Sigmoid colon (tissue), 4 donors: ENCODE measurements at regions not wholly inside any gene's neighbourhood (a gene's known extent, or its start where the extent isn't known, plus 50 kb on each side); places are given as distances from the start of the nearest gene placed in this dataset.

Source experiments
- CTCF ChIP-seq, 4 experiments: fragments of 450-650 bp in 3 of 4; fragments of 200-600 bp in 1 of 4; IDR thresholded peaks; one replicate each; pipeline ENCODE4 v1.5.1; 2016 to 2019; ENCODE audit warnings: antibody characterized with exemption in 4 of 4, mild to moderate bottlenecking in 3 of 4, moderate library complexity in 2 of 4
- POLR2AphosphoS5 ChIP-seq, 4 donors: sonication (generic); formaldehyde crosslinking; IDR thresholded peaks; one replicate each; pipeline ENCODE4 v1.6.1; 2017; ENCODE audit warnings: antibody characterized with exemption in 4 of 4

DNA sequence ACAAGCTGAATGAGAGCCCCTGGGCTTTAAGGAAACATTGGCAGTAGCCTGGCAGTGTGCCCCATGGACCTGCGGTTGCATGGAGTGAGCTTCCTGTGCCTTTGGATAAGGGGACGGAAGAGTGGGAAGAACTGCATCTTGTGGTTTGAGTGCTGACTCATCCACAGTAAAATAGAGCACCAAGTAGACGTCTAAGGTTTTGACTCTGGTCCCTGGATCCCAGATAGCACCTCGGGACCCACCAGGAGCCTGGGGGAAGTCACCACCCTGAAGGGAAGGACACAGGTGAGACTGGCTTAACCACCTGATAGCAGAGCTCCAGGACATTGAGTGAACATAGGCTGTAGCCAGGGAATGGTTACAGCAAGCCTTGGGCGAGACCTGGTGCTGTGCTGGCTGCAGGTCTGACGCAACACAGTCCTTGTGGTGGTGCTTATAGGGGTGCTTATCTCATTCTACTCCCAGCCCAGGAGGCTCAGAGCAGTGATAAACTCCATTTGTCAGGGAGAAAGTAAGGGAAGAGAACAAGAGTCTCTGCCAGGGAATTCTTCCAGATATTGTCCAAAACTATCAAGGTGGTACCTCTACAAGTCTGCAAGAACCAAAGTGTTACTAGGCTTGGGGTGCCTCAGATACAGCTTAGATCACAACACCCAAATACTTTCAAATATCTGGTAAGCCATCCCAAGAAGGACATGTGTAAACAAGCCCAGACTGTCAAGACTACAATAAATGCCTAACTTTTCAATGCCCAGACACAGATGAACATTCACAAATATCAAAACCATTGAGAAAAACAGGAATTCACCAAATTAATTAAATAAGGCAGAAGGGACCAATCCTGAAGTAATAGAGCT, 123.6 kb upstream of the TET2 start:
- TF ChIP-seq CTCF (IDR thresholded peaks at IDR 0.05) (no peak), POLR2AphosphoS5 (IDR thresholded peaks at IDR 0.05) (no peak)
